GM18868 (cell line): ENCODE measurements at regions not wholly inside any gene's neighbourhood (a gene's known extent, or its start where the extent isn't known, plus 50 kb on each side); places are given as distances from the start of the nearest gene placed in this dataset.

Experiments used
- ATAC-seq: cut with Tn5 transposase; IDR thresholded peaks from one replicate; pipeline ENCODE4 v1.9.1; 2021; ENCODE audit warnings: mild to moderate bottlenecking, moderate library complexity; ENCODE audit not compliant: unreplicated experiment

GRCh38 chr10:105339669-105340068, 698.6 kb downstream of the SORCS3 start:
- no peak for ATAC-seq

GRCh38 chr10:105328503-105329133, 687.5 kb downstream of the SORCS3 start:
- ATAC-seq = no peak
